ENCODE measurements at regions not wholly inside any gene's neighbourhood (a gene's known extent, or its start where the extent isn't known, plus 50 kb on each side); places are given as distances from the start of the nearest gene placed in this dataset.

DNA sequence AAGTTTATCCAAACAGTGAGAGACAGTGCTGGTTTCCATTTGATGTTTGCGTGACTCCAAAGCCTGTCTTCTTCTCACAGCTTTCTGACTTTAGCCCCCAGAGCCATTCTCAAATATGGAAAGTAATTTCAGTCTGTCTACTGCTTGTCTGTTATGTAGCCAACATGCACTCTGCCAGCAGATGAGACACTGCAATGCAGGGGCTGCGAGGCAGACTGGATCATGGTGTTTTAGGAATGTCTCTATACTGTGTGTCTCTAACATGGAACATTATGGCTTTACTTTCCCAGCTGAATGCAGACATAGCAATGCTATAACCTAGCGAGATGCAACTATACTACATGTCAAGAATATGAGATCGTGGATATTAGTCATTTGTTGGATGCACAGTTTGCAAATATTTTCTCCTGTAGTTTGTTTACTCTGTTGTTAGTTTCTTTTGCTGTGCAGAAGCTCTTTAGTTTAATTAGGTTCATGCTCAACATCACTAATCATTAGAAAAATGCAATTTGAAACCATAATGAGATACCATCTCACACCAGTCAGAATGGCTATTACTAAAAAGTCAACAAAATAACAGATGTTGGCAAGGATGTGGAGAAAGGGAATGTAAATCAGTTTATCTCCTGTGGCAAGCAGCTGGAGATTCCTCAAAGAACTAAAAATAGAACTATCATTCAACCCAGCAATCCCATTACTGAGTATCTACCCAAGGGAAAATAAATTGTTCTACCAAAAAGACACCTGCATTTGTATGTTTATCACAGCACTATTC lies 235.8 kb upstream of the TMTC1 start:
- ATAC-seq (ENCODE audit: low read depth), result no peak
- no peak overlapping the region for H3K27ac ChIP-seq (ENCODE audit: poor library complexity, severe bottlenecking)
- H3K4me1 ChIP-seq (ENCODE audit: insufficient read depth, poor library complexity, severe bottlenecking), result no peaks in the 10 kb centered on the region
- DNase-seq (ENCODE audit: low spot score), result no peak
- TF ChIP-seq, protein P1, sequence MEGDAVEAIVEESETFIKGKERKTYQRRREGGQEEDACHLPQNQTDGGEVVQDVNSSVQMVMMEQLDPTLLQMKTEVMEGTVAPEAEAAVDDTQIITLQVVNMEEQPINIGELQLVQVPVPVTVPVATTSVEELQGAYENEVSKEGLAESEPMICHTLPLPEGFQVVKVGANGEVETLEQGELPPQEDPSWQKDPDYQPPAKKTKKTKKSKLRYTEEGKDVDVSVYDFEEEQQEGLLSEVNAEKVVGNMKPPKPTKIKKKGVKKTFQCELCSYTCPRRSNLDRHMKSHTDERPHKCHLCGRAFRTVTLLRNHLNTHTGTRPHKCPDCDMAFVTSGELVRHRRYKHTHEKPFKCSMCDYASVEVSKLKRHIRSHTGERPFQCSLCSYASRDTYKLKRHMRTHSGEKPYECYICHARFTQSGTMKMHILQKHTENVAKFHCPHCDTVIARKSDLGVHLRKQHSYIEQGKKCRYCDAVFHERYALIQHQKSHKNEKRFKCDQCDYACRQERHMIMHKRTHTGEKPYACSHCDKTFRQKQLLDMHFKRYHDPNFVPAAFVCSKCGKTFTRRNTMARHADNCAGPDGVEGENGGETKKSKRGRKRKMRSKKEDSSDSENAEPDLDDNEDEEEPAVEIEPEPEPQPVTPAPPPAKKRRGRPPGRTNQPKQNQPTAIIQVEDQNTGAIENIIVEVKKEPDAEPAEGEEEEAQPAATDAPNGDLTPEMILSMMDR (IDR thresholded peaks at IDR 0.05; ENCODE audit: poor library complexity, severe bottlenecking), result no peak
- H3K9me3 ChIP-seq (ENCODE audit: severe bottlenecking), result no peaks in the 10 kb centered on the region
- H3K36me3 ChIP-seq (ENCODE audit: low read depth), result no peaks in the 10 kb centered on the region
- H3K27me3 ChIP-seq (ENCODE audit: insufficient read depth, poor library complexity, severe bottlenecking), result no peaks in the 10 kb centered on the region
- no peak overlapping the region for H3K4me3 ChIP-seq (ENCODE audit: severe bottlenecking)

DNA sequence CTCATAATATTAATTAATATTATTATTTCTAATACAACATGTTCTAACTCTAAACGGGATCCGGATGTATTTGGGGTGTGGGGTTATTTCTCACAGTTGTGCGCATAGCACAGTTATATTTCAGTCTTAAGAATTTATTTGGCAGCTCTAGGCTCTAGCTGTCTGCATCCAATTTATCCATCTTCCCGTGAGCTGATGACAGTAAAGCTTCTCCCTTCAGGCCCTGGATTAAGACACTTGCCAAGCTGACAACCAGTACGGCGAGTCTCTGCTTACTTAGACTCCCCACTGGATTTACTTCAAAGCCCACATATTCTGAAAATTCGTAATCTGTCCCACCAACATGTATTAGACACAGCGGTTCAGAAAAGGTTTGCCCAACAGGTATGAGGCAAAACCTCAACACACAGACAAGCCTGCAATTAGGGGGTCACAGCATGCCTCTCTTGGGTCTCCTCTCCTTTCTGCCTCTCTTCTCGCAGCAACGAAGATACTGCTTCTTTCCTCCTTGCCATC lies 232.9 kb upstream of the TMTC1 start:
- TF ChIP-seq, protein P1 (IDR thresholded peaks at IDR 0.05; ENCODE audit: poor library complexity, severe bottlenecking), result no peak
- Histone ChIP-seq H3K27me3 (ENCODE audit: insufficient read depth, poor library complexity, severe bottlenecking) (no peaks in the 10 kb centered on the region), H3K9me3 (ENCODE audit: severe bottlenecking) (no peaks in the 10 kb centered on the region), H3K4me3 (ENCODE audit: severe bottlenecking) (no peak overlapping the region), H3K36me3 (ENCODE audit: low read depth) (no peaks in the 10 kb centered on the region), H3K4me1 (ENCODE audit: insufficient read depth, poor library complexity, severe bottlenecking) (no peaks in the 10 kb centered on the region), H3K27ac (ENCODE audit: poor library complexity, severe bottlenecking) (no peak overlapping the region)
- DNase-seq (ENCODE audit: low spot score) (no peak), ATAC-seq (ENCODE audit: low read depth) (no peak)

DNA sequence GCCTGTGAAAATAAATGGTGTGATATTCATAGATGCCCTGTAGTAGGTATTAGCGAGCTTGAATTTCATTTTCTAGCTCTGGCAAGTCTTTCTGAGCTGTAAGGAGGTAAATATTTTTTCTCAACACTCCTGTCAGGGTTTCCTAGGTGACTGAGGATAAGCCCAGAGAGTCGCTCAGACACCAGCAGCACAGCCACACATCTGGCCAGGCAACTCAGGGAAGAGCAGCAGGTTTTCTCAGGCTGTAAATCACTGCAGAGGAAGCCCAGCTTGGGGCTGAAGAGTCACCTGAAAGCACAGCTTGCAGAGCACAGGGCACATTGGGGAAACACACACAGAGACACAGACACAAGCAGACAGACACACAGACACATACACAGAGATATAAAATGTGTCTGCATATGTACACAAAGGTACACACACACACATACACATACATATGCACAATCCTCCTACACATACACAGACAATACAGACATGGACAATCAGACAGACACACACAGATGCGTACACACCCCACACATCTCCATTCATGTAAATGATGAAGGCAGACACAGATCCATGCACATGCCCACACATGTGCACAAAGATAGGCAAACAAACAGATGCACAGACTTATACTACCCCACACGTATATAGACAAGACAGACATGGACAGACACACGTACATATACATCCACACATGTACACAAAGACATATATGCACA lies 232.0 kb upstream of the TMTC1 start:
- Histone ChIP-seq H3K27ac (ENCODE audit: poor library complexity, severe bottlenecking) (no peak overlapping the region), H3K27me3 (ENCODE audit: insufficient read depth, poor library complexity, severe bottlenecking) (no peaks in the 10 kb centered on the region), H3K4me1 (ENCODE audit: insufficient read depth, poor library complexity, severe bottlenecking) (no peaks in the 10 kb centered on the region), H3K36me3 (ENCODE audit: low read depth) (no peaks in the 10 kb centered on the region), H3K4me3 (ENCODE audit: severe bottlenecking) (no peak overlapping the region), H3K9me3 (ENCODE audit: severe bottlenecking) (no peaks in the 10 kb centered on the region)
- DNase-seq (ENCODE audit: low spot score), result no peak
- no peak for ATAC-seq (ENCODE audit: low read depth)
- TF ChIP-seq, protein P1 (IDR thresholded peaks at IDR 0.05; ENCODE audit: poor library complexity, severe bottlenecking), result no peak

DNA sequence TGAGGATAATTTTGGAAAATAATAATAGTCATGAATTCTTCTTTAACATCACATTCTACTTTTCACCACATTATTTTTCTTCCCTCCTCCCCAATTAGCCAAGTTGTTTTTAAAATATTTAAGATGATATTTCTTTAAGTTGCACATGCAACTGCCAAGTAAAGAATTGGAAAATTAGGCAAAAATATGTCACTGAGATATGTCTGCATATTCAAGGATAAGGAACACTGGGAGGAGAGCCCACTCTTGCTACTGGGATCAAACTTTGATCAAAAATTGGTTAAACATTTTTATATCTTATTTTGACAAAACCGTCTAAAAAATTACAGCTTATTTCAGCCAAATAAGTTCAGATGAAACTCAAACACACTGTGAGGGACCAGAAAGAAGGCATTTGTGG lies 231.2 kb upstream of the TMTC1 start:
- Histone ChIP-seq H3K9me3 (ENCODE audit: severe bottlenecking) (no peaks in the 10 kb centered on the region), H3K36me3 (ENCODE audit: low read depth) (no peaks in the 10 kb centered on the region), H3K4me1 (ENCODE audit: insufficient read depth, poor library complexity, severe bottlenecking) (no peaks in the 10 kb centered on the region), H3K27ac (ENCODE audit: poor library complexity, severe bottlenecking) (no peak overlapping the region), H3K27me3 (ENCODE audit: insufficient read depth, poor library complexity, severe bottlenecking) (no peaks in the 10 kb centered on the region), H3K4me3 (ENCODE audit: severe bottlenecking) (no peak overlapping the region)
- TF ChIP-seq, protein P1 (IDR thresholded peaks at IDR 0.05; ENCODE audit: poor library complexity, severe bottlenecking), result no peak
- DNase-seq (ENCODE audit: low spot score), result no peak
- no peak for ATAC-seq (ENCODE audit: low read depth)

Measured in RWPE2 (cell line).